H1 (cell line): ENCODE measurements at regions not wholly inside any gene's neighbourhood (a gene's known extent, or its start where the extent isn't known, plus 50 kb on each side); places are given as distances from the start of the nearest gene placed in this dataset.

Experiments
- CHD7 ChIP-seq: fragments of 300-600 bp; sonication (generic); IDR thresholded peaks from 2 replicates; pipeline ENCODE4 v1.7.1; 2012; ENCODE audit warnings: low read length, moderate library complexity, mild to moderate bottlenecking, inconsistent platforms; ENCODE audit not compliant: insufficient replicate concordance
- YY1 ChIP-seq: IDR thresholded peaks from 2 replicates; pipeline ENCODE4 v1.6.1; 2011; ENCODE audit warnings: low read depth, mild to moderate bottlenecking, low read length

GRCh38 chr2:7096726-7097352, 179.6 kb downstream of the RNF144A start (continued):
- no peak for TF ChIP-seq CHD7
- TF ChIP-seq YY1 = no peak
